HepG2 (cell line): ENCODE measurements at regions not wholly inside any gene's neighbourhood (a gene's known extent, or its start where the extent isn't known, plus 50 kb on each side); places are given as distances from the start of the nearest gene placed in this dataset.

Experiments used
- AKAP8 ChIP-seq: sonication (generic); formaldehyde crosslinking; IDR thresholded peaks from 2 replicates; pipeline ENCODE4 v1.5.1; 2020; ENCODE audit warnings: mild to moderate bottlenecking, missing genetic modification reagents
- ARNTL ChIP-seq: sonication (generic); formaldehyde crosslinking; IDR thresholded peaks from 2 replicates; pipeline ENCODE4 v1.4.0; 2020; ENCODE audit warnings: mild to moderate bottlenecking, missing genetic modification reagents
- CC2D1A ChIP-seq: sonication (generic); formaldehyde crosslinking; IDR thresholded peaks from 2 replicates; pipeline ENCODE4 v1.8.1; 2023; ENCODE audit warnings: mild to moderate bottlenecking, missing genetic modification reagents
- DNMT1 ChIP-seq: sonication (generic); formaldehyde crosslinking; IDR thresholded peaks from 2 replicates; pipeline ENCODE4 v1.5.1; 2020; ENCODE audit warnings: mild to moderate bottlenecking, missing genetic modification reagents
- ESRRA ChIP-seq: sonication (generic); formaldehyde crosslinking; IDR thresholded peaks from 2 replicates; pipeline ENCODE4 v1.5.1; 2020; ENCODE audit warnings: mild to moderate bottlenecking, low read depth, missing genetic modification reagents
- FOXJ3 ChIP-seq: sonication (generic); formaldehyde crosslinking; IDR thresholded peaks from 2 replicates; pipeline ENCODE4 v1.4.0; 2020; ENCODE audit warnings: missing genetic modification reagents, mild to moderate bottlenecking, borderline replicate concordance
- GABPB1 ChIP-seq: IDR thresholded peaks from 2 replicates; pipeline ENCODE4 v1.6.1; 2016; ENCODE audit warnings: mild to moderate bottlenecking, missing genetic modification reagents, moderate library complexity, missing compliant biosample characterization
- HIVEP1 ChIP-seq: sonication (generic); formaldehyde crosslinking; IDR thresholded peaks from 2 replicates; pipeline ENCODE4 v1.4.0; 2020; ENCODE audit warnings: mild to moderate bottlenecking, missing genetic modification reagents
- JUNB ChIP-seq: sonication (generic); formaldehyde crosslinking; IDR thresholded peaks from 2 replicates; pipeline ENCODE4 v1.8.0; 2022; ENCODE audit warnings: missing genetic modification reagents, mild to moderate bottlenecking, borderline replicate concordance
- KDM1A ChIP-seq: IDR thresholded peaks from 2 replicates; pipeline ENCODE4 v1.6.1; 2016; ENCODE audit warnings: missing compliant biosample characterization
- NFRKB ChIP-seq: fragments of 450-650 bp; IDR thresholded peaks from 2 replicates; pipeline ENCODE4 v1.6.1; 2017
- SP4 ChIP-seq: sonication (generic); formaldehyde crosslinking; IDR thresholded peaks from 2 replicates; pipeline ENCODE4 v1.8.1; 2023; ENCODE audit warnings: mild to moderate bottlenecking, missing genetic modification reagents
- TAF1 ChIP-seq: sonication (generic); formaldehyde crosslinking; IDR thresholded peaks from 2 replicates; pipeline ENCODE4 v1.4.0; 2020; ENCODE audit warnings: missing genetic modification reagents
- TCF7 ChIP-seq: sonication (generic); IDR thresholded peaks from 2 replicates; pipeline ENCODE4 v1.6.1; 2016; ENCODE audit warnings: antibody characterized with exemption, low read depth
- ZNF138 ChIP-seq: sonication (generic); formaldehyde crosslinking; IDR thresholded peaks from 2 replicates; pipeline ENCODE4 v1.5.0; 2020; ENCODE audit warnings: mild to moderate bottlenecking, low read depth, missing genetic modification reagents
- ZNF749 ChIP-seq: sonication (generic); formaldehyde crosslinking; IDR thresholded peaks from 2 replicates; pipeline ENCODE4 v1.8.0; 2022; ENCODE audit warnings: mild to moderate bottlenecking, missing genetic modification reagents, moderate library complexity, borderline replicate concordance
- ZNF782 ChIP-seq: sonication (generic); formaldehyde crosslinking; IDR thresholded peaks from 2 replicates; pipeline ENCODE4 v1.4.0; 2020; ENCODE audit warnings: missing genetic modification reagents, mild to moderate bottlenecking, borderline replicate concordance
- ZSCAN20 ChIP-seq: sonication (generic); formaldehyde crosslinking; IDR thresholded peaks from 2 replicates; pipeline ENCODE4 v1.4.0; 2020; ENCODE audit warnings: missing genetic modification reagents, mild to moderate bottlenecking, borderline replicate concordance
- ZSCAN22 ChIP-seq: sonication (generic); formaldehyde crosslinking; IDR thresholded peaks from 2 replicates; pipeline ENCODE4 v1.4.0; 2020; ENCODE audit warnings: mild to moderate bottlenecking, missing genetic modification reagents
- TF ChIP-seq, protein P1 (sequence below): sonication (generic); formaldehyde crosslinking; IDR thresholded peaks from 2 replicates; pipeline ENCODE4 v1.5.0; 2020; ENCODE audit warnings: mild to moderate bottlenecking, missing genetic modification reagents
- TF ChIP-seq, protein P2 (sequence below): sonication (generic); formaldehyde crosslinking; IDR thresholded peaks from 2 replicates; pipeline ENCODE4 v1.4.0; 2020; ENCODE audit warnings: mild to moderate bottlenecking, missing genetic modification reagents
- TF ChIP-seq, protein P3 (sequence below): sonication (generic); formaldehyde crosslinking; IDR thresholded peaks from 2 replicates; pipeline ENCODE4 v1.4.0; 2020; ENCODE audit warnings: mild to moderate bottlenecking, missing genetic modification reagents
- TF ChIP-seq, protein P4 (sequence below), 2 experiments: IDR thresholded peaks; 2 replicates each; pipeline ENCODE4 v1.6.1; 2011 to 2012; ENCODE audit warnings: low read length in 2 of 2, borderline replicate concordance in 1 of 2, low read depth in 1 of 2, mild to moderate bottlenecking in 1 of 2, moderate library complexity in 1 of 2

DNA sequence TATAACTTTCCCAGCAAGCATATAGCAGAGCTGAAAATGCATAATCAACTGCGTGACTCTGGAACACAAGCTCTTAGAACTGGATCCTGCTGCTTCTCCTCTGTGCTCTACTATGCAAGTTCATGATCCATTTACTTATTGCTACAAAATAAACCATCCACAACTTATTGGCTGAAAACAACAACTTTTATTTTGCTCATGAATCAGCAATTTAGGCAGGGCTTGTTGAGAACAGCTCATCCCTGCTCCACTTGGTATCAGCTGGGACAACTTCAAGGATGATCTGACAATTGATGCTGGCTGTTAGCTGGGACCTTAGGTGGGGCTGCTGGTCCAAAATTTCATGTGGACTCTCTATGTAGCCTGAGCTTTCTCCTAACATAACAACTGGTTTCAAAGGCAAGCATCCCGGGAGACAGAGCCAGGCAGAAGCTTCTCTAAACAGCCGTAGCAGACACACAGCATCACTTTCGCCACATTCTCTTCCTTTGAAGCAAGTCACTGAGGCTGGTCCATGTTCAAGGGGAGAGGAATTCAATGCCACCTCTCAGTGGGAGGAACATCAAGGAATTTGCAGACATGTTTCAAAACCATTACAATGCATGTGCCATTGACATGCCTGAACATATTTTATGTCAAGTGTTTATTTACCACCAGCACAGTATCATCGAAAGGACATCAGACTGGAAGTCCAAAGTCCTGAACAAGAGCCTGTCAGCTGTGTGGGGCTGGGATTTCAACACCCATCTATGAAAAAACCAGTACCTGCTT, 153.1 kb upstream of the PKDCC start (continued):
- peak; percentile 73; the same call in 1 of the 2 replicates for TF ChIP-seq ZSCAN22 (CRISPR knock-in tag)
- TF ChIP-seq, protein P1, sequence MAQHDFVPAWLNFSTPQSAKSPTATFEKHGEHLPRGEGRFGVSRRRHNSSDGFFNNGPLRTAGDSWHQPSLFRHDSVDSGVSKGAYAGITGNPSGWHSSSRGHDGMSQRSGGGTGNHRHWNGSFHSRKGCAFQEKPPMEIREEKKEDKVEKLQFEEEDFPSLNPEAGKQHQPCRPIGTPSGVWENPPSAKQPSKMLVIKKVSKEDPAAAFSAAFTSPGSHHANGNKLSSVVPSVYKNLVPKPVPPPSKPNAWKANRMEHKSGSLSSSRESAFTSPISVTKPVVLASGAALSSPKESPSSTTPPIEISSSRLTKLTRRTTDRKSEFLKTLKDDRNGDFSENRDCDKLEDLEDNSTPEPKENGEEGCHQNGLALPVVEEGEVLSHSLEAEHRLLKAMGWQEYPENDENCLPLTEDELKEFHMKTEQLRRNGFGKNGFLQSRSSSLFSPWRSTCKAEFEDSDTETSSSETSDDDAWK (CRISPR knock-in tag), result no peak
- TF ChIP-seq JUNB (CRISPR knock-in tag), result no peak
- no peak for TF ChIP-seq ZSCAN20
- TF ChIP-seq ARNTL (CRISPR knock-in tag), result peak; percentile 33; the same call in 1 of the 2 replicates
- peak; percentile 85 for TF ChIP-seq FOXJ3 (CRISPR knock-in tag)
- no peak for TF ChIP-seq ZNF749 (CRISPR knock-in tag)
- TF ChIP-seq ESRRA (CRISPR knock-in tag), result no peak
- TF ChIP-seq, protein P2, sequence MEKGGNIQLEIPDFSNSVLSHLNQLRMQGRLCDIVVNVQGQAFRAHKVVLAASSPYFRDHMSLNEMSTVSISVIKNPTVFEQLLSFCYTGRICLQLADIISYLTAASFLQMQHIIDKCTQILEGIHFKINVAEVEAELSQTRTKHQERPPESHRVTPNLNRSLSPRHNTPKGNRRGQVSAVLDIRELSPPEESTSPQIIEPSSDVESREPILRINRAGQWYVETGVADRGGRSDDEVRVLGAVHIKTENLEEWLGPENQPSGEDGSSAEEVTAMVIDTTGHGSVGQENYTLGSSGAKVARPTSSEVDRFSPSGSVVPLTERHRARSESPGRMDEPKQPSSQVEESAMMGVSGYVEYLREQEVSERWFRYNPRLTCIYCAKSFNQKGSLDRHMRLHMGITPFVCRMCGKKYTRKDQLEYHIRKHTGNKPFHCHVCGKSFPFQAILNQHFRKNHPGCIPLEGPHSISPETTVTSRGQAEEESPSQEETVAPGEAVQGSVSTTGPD (CRISPR knock-in tag), result no peak
- TF ChIP-seq, protein P3, sequence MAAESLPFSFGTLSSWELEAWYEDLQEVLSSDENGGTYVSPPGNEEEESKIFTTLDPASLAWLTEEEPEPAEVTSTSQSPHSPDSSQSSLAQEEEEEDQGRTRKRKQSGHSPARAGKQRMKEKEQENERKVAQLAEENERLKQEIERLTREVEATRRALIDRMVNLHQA (CRISPR knock-in tag), result no peak
- TF ChIP-seq GABPB1, result no peak
- TF ChIP-seq, protein P4, sequence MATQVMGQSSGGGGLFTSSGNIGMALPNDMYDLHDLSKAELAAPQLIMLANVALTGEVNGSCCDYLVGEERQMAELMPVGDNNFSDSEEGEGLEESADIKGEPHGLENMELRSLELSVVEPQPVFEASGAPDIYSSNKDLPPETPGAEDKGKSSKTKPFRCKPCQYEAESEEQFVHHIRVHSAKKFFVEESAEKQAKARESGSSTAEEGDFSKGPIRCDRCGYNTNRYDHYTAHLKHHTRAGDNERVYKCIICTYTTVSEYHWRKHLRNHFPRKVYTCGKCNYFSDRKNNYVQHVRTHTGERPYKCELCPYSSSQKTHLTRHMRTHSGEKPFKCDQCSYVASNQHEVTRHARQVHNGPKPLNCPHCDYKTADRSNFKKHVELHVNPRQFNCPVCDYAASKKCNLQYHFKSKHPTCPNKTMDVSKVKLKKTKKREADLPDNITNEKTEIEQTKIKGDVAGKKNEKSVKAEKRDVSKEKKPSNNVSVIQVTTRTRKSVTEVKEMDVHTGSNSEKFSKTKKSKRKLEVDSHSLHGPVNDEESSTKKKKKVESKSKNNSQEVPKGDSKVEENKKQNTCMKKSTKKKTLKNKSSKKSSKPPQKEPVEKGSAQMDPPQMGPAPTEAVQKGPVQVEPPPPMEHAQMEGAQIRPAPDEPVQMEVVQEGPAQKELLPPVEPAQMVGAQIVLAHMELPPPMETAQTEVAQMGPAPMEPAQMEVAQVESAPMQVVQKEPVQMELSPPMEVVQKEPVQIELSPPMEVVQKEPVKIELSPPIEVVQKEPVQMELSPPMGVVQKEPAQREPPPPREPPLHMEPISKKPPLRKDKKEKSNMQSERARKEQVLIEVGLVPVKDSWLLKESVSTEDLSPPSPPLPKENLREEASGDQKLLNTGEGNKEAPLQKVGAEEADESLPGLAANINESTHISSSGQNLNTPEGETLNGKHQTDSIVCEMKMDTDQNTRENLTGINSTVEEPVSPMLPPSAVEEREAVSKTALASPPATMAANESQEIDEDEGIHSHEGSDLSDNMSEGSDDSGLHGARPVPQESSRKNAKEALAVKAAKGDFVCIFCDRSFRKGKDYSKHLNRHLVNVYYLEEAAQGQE (IDR thresholded peaks at IDR 0.05; ENCODE audit: borderline replicate concordance in 1 of 2, low read depth in 1 of 2, low read length in 2 of 2), result 0 out of 4 replicates have a peak, but pooled peaks of 1 of the 2 experiments have one; percentile 28
- TF ChIP-seq NFRKB, result no peak
- TF ChIP-seq HIVEP1, result no peak
- TF ChIP-seq SP4 (CRISPR knock-in tag), result no peak
- no peak for TF ChIP-seq CC2D1A (CRISPR knock-in tag)
- TF ChIP-seq TCF7, result no peak
- no peak for TF ChIP-seq AKAP8
- TF ChIP-seq ZNF138, result no peak
- TF ChIP-seq TAF1 (CRISPR knock-in tag), result no peak
- TF ChIP-seq KDM1A (CRISPR knock-in tag), result no peak
- TF ChIP-seq ZNF782, result no peak
- TF ChIP-seq DNMT1 (CRISPR knock-in tag), result no peak
